NCI-H82 (cell line): ENCODE measurements at regions not wholly inside any gene's neighbourhood (a gene's known extent, or its start where the extent isn't known, plus 50 kb on each side); places are given as distances from the start of the nearest gene placed in this dataset.
"Not testable (repeated sequence)": the region's sequence is repeated elsewhere in the genome, so short reads cannot be mapped to it uniquely, and the experiment has no call there.

ENCODE experiments used
- DNase-seq: peaks from one replicate; lab custom pipeline; 2025; lab: John Stamatoyannopoulos, UW

- no peak for DNase-seq
Observed at GRCh38 chr14:106058342-106058741, 532.0 kb downstream of the TMEM121 start.

GRCh38 chr14:106060276-106060975 lies 534.0 kb downstream of the TMEM121 start:
- no peak for DNase-seq

GRCh38 chr14:106061877-106062500 lies 535.6 kb downstream of the TMEM121 start:
- not testable (repeated sequence) for DNase-seq

- DNase-seq: no peak
Observed at GRCh38 chr14:106062502-106063272, 536.3 kb downstream of the TMEM121 start.

GRCh38 chr14:106067935-106068334 lies 541.6 kb downstream of the TMEM121 start:
- DNase-seq: no peak

GRCh38 chr14:106069804-106070625 lies 543.6 kb downstream of the TMEM121 start:
- no peak for DNase-seq

- DNase-seq: peak; percentile 0
Observed at GRCh38 chr14:106080922-106081321, 554.5 kb downstream of the TMEM121 start.

GRCh38 chr14:106081721-106082120 lies 555.3 kb downstream of the TMEM121 start:
- not testable (repeated sequence) for DNase-seq

- DNase-seq: no peak
Observed at GRCh38 chr14:106083082-106083481, 556.7 kb downstream of the TMEM121 start.

- DNase-seq: no peak
Observed at GRCh38 chr14:106087837-106088236, 561.5 kb downstream of the TMEM121 start.

GRCh38 chr14:106088860-106089259 lies 562.5 kb downstream of the TMEM121 start:
- not testable (repeated sequence) for DNase-seq

GRCh38 chr14:106094654-106095189 lies 568.3 kb downstream of the TMEM121 start:
- peak; percentile 59 for DNase-seq

GRCh38 chr14:106107703-106108102 lies 581.3 kb downstream of the TMEM121 start:
- DNase-seq: no peak

GRCh38 chr14:106109337-106109736 lies 583.0 kb downstream of the TMEM121 start:
- DNase-seq: no peak

GRCh38 chr14:106115401-106115800 lies 589.0 kb downstream of the TMEM121 start:
- no peak for DNase-seq

GRCh38 chr14:106116339-106116930 lies 590.1 kb downstream of the TMEM121 start:
- not testable (repeated sequence) for DNase-seq

- no peak for DNase-seq
Observed at GRCh38 chr14:106120101-106120500, 593.7 kb downstream of the TMEM121 start.

GRCh38 chr14:106129274-106129673 lies 602.9 kb downstream of the TMEM121 start:
- no peak for DNase-seq

- not testable (repeated sequence) for DNase-seq
Observed at GRCh38 chr14:106129904-106130661, 603.7 kb downstream of the TMEM121 start.

GRCh38 chr14:106133126-106133525 lies 606.7 kb downstream of the TMEM121 start:
- DNase-seq: not testable (repeated sequence)

GRCh38 chr14:106134886-106135285 lies 608.5 kb downstream of the TMEM121 start:
- no peak for DNase-seq
